H1 (cell line): ENCODE measurements at regions not wholly inside any gene's neighbourhood (a gene's known extent, or its start where the extent isn't known, plus 50 kb on each side); places are given as distances from the start of the nearest gene placed in this dataset.

Experiments used
- CHD1 ChIP-seq: IDR thresholded peaks from 2 replicates; pipeline ENCODE4 v1.6.1; 2012; ENCODE audit warnings: low read depth, low read length, improper control_type of control experiment
- CTCF ChIP-seq, 3 experiments: IDR thresholded peaks; 1 replicate in 2 of 3; 2 replicates in 1 of 3; pipeline versions ENCODE4 v1.5.1 to v1.6.1; 2011; ENCODE audit warnings: low read length in 3 of 3, mild to moderate bottlenecking in 3 of 3, inconsistent platforms in 2 of 3, low read depth in 1 of 3, moderate library complexity in 1 of 3; ENCODE audit not compliant: insufficient read depth in 1 of 3; ENCODE audit errors: control extremely low read depth in 1 of 3
- EZH2 ChIP-seq: fragments of 200-600 bp; sonication (generic); IDR thresholded peaks from 2 replicates; pipeline ENCODE4 v1.7.1; 2012; ENCODE audit warnings: low read depth, mild to moderate bottlenecking, moderate library complexity, low read length, inconsistent platforms; ENCODE audit not compliant: severe bottlenecking

DNA sequence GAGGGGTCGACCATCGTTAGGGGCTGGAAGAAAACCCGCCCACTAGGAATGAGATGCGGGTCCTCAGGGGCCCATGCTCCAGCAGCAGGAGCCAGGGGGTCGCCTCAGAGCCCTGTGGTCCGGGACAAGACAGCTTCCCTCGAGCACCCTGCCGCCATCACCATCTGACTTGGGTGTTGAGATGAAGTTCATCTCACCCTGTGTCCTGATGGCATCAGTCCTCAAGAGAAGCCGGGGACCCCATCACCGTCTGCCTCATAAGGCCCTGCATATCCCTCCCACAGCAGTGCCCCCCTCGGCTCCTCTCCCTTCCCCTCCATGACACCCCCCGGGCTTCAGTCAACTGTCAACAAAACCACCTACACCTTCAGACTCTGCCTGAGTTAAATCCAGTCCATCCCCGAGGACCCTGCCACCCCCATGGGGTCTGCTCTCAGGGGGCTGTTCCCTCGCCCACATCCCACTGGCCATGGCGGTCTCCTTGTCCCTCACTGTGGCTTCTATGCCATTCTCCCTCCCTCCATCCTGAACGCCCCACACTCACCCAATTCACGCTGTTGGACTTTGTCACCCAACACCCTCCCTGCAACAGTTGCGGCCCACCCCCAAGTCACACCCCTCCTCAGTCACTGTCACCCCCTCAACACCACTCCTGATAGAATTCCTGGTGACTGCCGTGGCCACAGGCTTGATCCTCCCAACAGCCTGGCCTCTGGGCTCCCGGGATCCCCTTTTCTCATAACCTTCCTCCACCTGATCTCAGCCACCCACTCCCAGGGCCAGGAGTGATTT is 87.7 kb upstream of the RTL6 start:
- TF ChIP-seq CHD1 (no peak), EZH2 (no peak), CTCF (IDR thresholded peaks at IDR 0.05; ENCODE audit: control extremely low read depth in 1 of 3, insufficient read depth in 1 of 3, low read depth in 1 of 3, low read length in 3 of 3) (no peak)
